ENCODE measurements at regions not wholly inside any gene's neighbourhood (a gene's known extent, or its start where the extent isn't known, plus 50 kb on each side); places are given as distances from the start of the nearest gene placed in this dataset.

DNA sequence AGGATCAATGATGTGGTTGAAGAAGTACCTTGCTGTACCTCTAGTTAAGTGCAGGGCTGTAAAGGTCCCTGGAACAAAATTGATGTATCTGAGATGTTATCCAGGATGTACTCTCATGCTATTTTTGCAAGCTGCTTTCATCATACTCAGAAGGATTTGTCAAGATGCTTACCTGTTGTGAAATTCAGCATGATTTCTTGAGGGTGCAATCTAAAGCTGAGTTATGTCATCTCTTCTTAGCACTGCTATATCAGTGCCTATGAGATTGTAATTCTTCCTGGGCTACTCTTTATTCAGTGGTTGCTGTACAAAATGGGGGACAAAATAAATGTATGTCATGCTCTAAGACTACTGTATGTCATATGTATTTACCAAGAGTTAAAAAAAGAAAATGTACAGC, 340.7 kb upstream of the LMO3 start:
- TF ChIP-seq CTCF (IDR thresholded peaks at IDR 0.05; ENCODE audit: low read length): no peak
- no peak for TF ChIP-seq EZH2 (IDR thresholded peaks at IDR 0.05; ENCODE audit: borderline replicate concordance, low read length)
